H1 (cell line): ENCODE measurements at regions not wholly inside any gene's neighbourhood (a gene's known extent, or its start where the extent isn't known, plus 50 kb on each side); places are given as distances from the start of the nearest gene placed in this dataset.

Experiments used
- CTCF ChIA-PET: fragments of 300-600 bp; sonication (Branson Sonifier 250); formaldehyde crosslinking; loops from one replicate; lab custom pipeline; 2021; ENCODE audit not compliant: partially characterized antibody; lab: Charles Lee
- POLR2A ChIA-PET: fragments of 300-600 bp; sonication (Branson Sonifier 250); formaldehyde crosslinking; loops from one replicate; lab custom pipeline; 2021; ENCODE audit warnings: inconsistent platforms; ENCODE audit not compliant: partially characterized antibody; lab: Charles Lee
- DNase-seq, 2 experiments: peaks; one replicate each; pipeline versions ENCODE4 v3.0.0 to v3.0.0-alpha.2; 2010 to 2022; ENCODE audit warnings: low spot score in 2 of 2, low read depth in 1 of 2, mixed read lengths in 1 of 2
- FAIRE-seq: peaks from 2 replicates; lab custom pipeline; 2011; peaks lifted over from hg19 to GRCh38; lab: Jason Lieb, UNC
- H2AFZ ChIP-seq: 2 replicates; pipeline ENCODE4 v1.8.1; 2012; ENCODE audit warnings: low read length, inconsistent platforms
- H2AK5ac ChIP-seq: 2 replicates; pipeline ENCODE4 v1.6.1; 2013; ENCODE audit warnings: low read depth, low read length
- H2BK120ac ChIP-seq: replicated peaks from 2 replicates; pipeline ENCODE3; 2013; ENCODE audit warnings: low read depth, low read length, inconsistent platforms
- H2BK12ac ChIP-seq: 2 replicates; pipeline ENCODE4 v1.6.1; 2013; ENCODE audit warnings: low read depth, low read length
- H2BK15ac ChIP-seq: 2 replicates; pipeline ENCODE4 v1.6.1; 2013; ENCODE audit warnings: low read length
- H2BK20ac ChIP-seq: 2 replicates; pipeline ENCODE4 v1.6.1; 2013; ENCODE audit warnings: low read length
- H2BK5ac ChIP-seq: 2 replicates; pipeline ENCODE4 v1.6.1; 2013; ENCODE audit warnings: low read depth, low read length
- H3K14ac ChIP-seq: 2 replicates; pipeline ENCODE4 v1.6.1; 2013; ENCODE audit warnings: inconsistent platforms; ENCODE audit not compliant: insufficient read length
- H3K18ac ChIP-seq: 2 replicates; pipeline ENCODE4 v1.6.1; 2013; ENCODE audit warnings: low read length; ENCODE audit errors: extremely low read depth
- H3K23ac ChIP-seq: 2 replicates; pipeline ENCODE4 v1.6.1; 2013; ENCODE audit warnings: inconsistent platforms; ENCODE audit not compliant: insufficient read length
- H3K23me2 ChIP-seq: 2 replicates; pipeline ENCODE4 v1.6.1; 2013; ENCODE audit warnings: low read depth, low read length
- H3K27ac ChIP-seq: 2 replicates; pipeline ENCODE4 v1.6.1; 2011; ENCODE audit warnings: low read depth, low read length, inconsistent platforms
- H3K27me3 ChIP-seq, 4 experiments: replicated peaks in 1 of 4; 1 replicate in 1 of 4; 2 replicates in 3 of 4; pipeline versions ENCODE4 v1.6.1 to v1.8.1; 2011 to 2013; ENCODE audit warnings: low read length in 3 of 4, mild to moderate bottlenecking in 3 of 4, inconsistent platforms in 2 of 4, mixed read lengths in 2 of 4, moderate library complexity in 1 of 4; ENCODE audit not compliant: control insufficient read depth in 3 of 4, insufficient read depth in 3 of 4; ENCODE audit errors: extremely low read depth in 1 of 4
- H3K36me3 ChIP-seq, 4 experiments: 2 replicates each; pipeline versions ENCODE4 v1.6.1 to v1.8.1; 2011 to 2013; ENCODE audit warnings: mild to moderate bottlenecking in 4 of 4, low read length in 3 of 4, moderate library complexity in 2 of 4, control low read depth in 1 of 4, inconsistent platforms in 1 of 4; ENCODE audit not compliant: insufficient read depth in 4 of 4, control insufficient read depth in 2 of 4
- H3K4ac ChIP-seq: replicated peaks from 2 replicates; pipeline ENCODE3; 2013; ENCODE audit warnings: low read length, low read depth, mixed read lengths, inconsistent platforms; ENCODE audit not compliant: insufficient read length
- H3K4me1 ChIP-seq, 4 experiments: replicated peaks in 1 of 4; 1 replicate in 1 of 4; 2 replicates in 3 of 4; pipeline versions ENCODE4 v1.6.1 to v1.8.1; 2011 to 2013; ENCODE audit warnings: low read length in 3 of 4, inconsistent platforms in 2 of 4, mixed read lengths in 1 of 4; ENCODE audit not compliant: insufficient read depth in 4 of 4, control insufficient read depth in 3 of 4
- H3K4me2 ChIP-seq, 2 experiments: 2 replicates each; pipeline versions ENCODE4 v1.6.1 to v1.8.1; 2011 to 2013; ENCODE audit warnings: low read depth in 2 of 2, low read length in 2 of 2, control low read depth in 1 of 2, inconsistent platforms in 1 of 2, mild to moderate bottlenecking in 1 of 2; ENCODE audit not compliant: insufficient read depth in 1 of 2
- H3K4me3 ChIP-seq, 4 experiments: fragments of 200-600, 300-600 bp in 1 of 4; sonication (generic), shearing (Covaris generic), sonication (Bioruptor Twin) in 1 of 4; 2 replicates each; pipeline versions ENCODE4 v1.5.1 to v1.8.1; 2011 to 2016; ENCODE audit warnings: low read length in 4 of 4, low read depth in 3 of 4, control low read depth in 2 of 4, inconsistent platforms in 2 of 4, mild to moderate bottlenecking in 2 of 4, mixed read lengths in 1 of 4, moderate library complexity in 1 of 4; ENCODE audit not compliant: insufficient read depth in 2 of 4; ENCODE audit errors: extremely low read depth in 1 of 4
- H3K56ac ChIP-seq: replicated peaks from 2 replicates; pipeline ENCODE3; 2013; ENCODE audit warnings: low read depth, mild to moderate bottlenecking, mixed read lengths, low read length, inconsistent platforms; ENCODE audit not compliant: insufficient read length
- H3K79me1 ChIP-seq: 2 replicates; pipeline ENCODE4 v1.6.1; 2013; ENCODE audit warnings: low read depth, low read length, control low read depth
- H3K79me2 ChIP-seq, 2 experiments: 2 replicates each; pipeline versions ENCODE4 v1.6.1 to v1.8.1; 2012 to 2013; ENCODE audit warnings: low read length in 2 of 2, mild to moderate bottlenecking in 2 of 2, inconsistent platforms in 1 of 2; ENCODE audit not compliant: insufficient read depth in 2 of 2, control insufficient read depth in 1 of 2
- H3K9ac ChIP-seq, 4 experiments: replicated peaks in 1 of 4; 1 replicate in 1 of 4; 2 replicates in 3 of 4; pipeline versions ENCODE4 v1.6.1 to v1.8.1; 2011 to 2013; ENCODE audit warnings: low read depth in 3 of 4, low read length in 3 of 4, control low read depth in 2 of 4, mild to moderate bottlenecking in 2 of 4, moderate library complexity in 2 of 4, inconsistent platforms in 1 of 4; ENCODE audit errors: extremely low read depth in 1 of 4
- H3K9me3 ChIP-seq, 2 experiments: 2 replicates each; pipeline versions ENCODE4 v1.6.1 to v1.8.1; 2012 to 2013; ENCODE audit warnings: mild to moderate bottlenecking in 2 of 2, moderate library complexity in 2 of 2, control low read depth in 1 of 2, inconsistent platforms in 1 of 2, low read depth in 1 of 2, low read length in 1 of 2, mixed read lengths in 1 of 2; ENCODE audit not compliant: insufficient read depth in 2 of 2
- H4K20me1 ChIP-seq, 2 experiments: replicated peaks in 1 of 2; 2 replicates each; pipeline versions ENCODE3 to v1.8.1; 2011 to 2013; ENCODE audit warnings: inconsistent platforms in 2 of 2, low read length in 2 of 2, mild to moderate bottlenecking in 1 of 2; ENCODE audit not compliant: insufficient read depth in 2 of 2, control insufficient read depth in 1 of 2
- H4K5ac ChIP-seq: 2 replicates; pipeline ENCODE4 v1.6.1; 2013; ENCODE audit warnings: low read length, low read depth, mixed read lengths, inconsistent platforms; ENCODE audit not compliant: insufficient read length
- H4K8ac ChIP-seq: 2 replicates; pipeline ENCODE4 v1.8.0; 2013; ENCODE audit warnings: mild to moderate bottlenecking, moderate library complexity, low read length, inconsistent platforms; ENCODE audit not compliant: insufficient read depth; ENCODE audit errors: extremely low read depth
- H4K91ac ChIP-seq: replicated peaks from 2 replicates; pipeline ENCODE3; 2013; ENCODE audit warnings: low read length, mixed read lengths, inconsistent platforms; ENCODE audit not compliant: insufficient read length
- ASH2L ChIP-seq: fragments of 200-600, 300-600 bp; sonication (generic); IDR thresholded peaks from one replicate; pipeline ENCODE4 v1.7.1; 2017; ENCODE audit warnings: low read length
- CBX5 ChIP-seq: fragments of 300-800, 300-1000 bp; sonication (generic); IDR thresholded peaks from 2 replicates; pipeline ENCODE4 v1.7.1; 2016; ENCODE audit warnings: antibody characterized with exemption, low read length, low read depth
- JUN ChIP-seq: IDR thresholded peaks from 2 replicates; pipeline ENCODE4 v1.6.1; 2011; ENCODE audit warnings: low read depth, mild to moderate bottlenecking, improper control_type of control experiment, low read length
- KDM4A ChIP-seq: IDR thresholded peaks from one replicate; pipeline ENCODE4 v1.7.1; 2012; ENCODE audit warnings: low read depth, mild to moderate bottlenecking, moderate library complexity, low read length, inconsistent platforms; ENCODE audit not compliant: severe bottlenecking
- SAP30 ChIP-seq: fragments of 300-600 bp; sonication (generic); IDR thresholded peaks from 2 replicates; pipeline ENCODE4 v1.7.1; 2012; ENCODE audit warnings: low read length, moderate library complexity, mild to moderate bottlenecking, inconsistent platforms; ENCODE audit not compliant: insufficient read depth, insufficient replicate concordance
- SIRT6 ChIP-seq: IDR thresholded peaks from one replicate; pipeline ENCODE4 v1.7.1; 2012; ENCODE audit warnings: low read length, inconsistent platforms
- TAF1 ChIP-seq: IDR thresholded peaks from 2 replicates; pipeline ENCODE4 v1.6.1; 2011; ENCODE audit warnings: mild to moderate bottlenecking, low read depth, low read length
- WGBS, 2 experiments: shearing (Covaris generic) in 1 of 2; methylation state at CpG; one replicate each; pipeline versions ENCODE4 v1.1.6 to v1.1.7; 2013 to 2015; ENCODE audit warnings: low lambda C conversion rate in 2 of 2, mixed read lengths in 2 of 2, inconsistent platforms in 1 of 2, low coverage in 1 of 2, missing lambda C conversion rate in 1 of 2; ENCODE audit not compliant: insufficient replicate concordance in 2 of 2, insufficient coverage in 1 of 2, insufficient read length in 1 of 2; ENCODE audit errors: extremely low coverage in 1 of 2, missing lambda C conversion rate in 1 of 2; 5-methylcytosine and 5-hydroxymethylcytosine counted together

GRCh38 chr16:5704271-5704670 is 606.7 kb upstream of the EEF2KMT start:
- no peak overlapping the region for H2BK120ac ChIP-seq
- H2AK5ac ChIP-seq, result no peak overlapping the region
- H3K18ac ChIP-seq, result no peak overlapping the region
- no peaks in the 10 kb centered on the region for H3K9me3 ChIP-seq
- ChIA-PET CTCF (no interaction called here), POLR2A (no interaction called here)
- no peak overlapping the region for H3K4ac ChIP-seq
- no peaks in the 10 kb centered on the region for H3K23me2 ChIP-seq
- H3K23ac ChIP-seq, result no peak overlapping the region
- H3K79me1 ChIP-seq, result no peaks in the 10 kb centered on the region
- no peak overlapping the region for H3K14ac ChIP-seq
- H3K36me3 ChIP-seq, result no peaks in the 10 kb centered on the region
- H2BK15ac ChIP-seq, result no peak overlapping the region
- no peak overlapping the region for H2BK12ac ChIP-seq
- H3K4me3 ChIP-seq, result no peak overlapping the region
- FAIRE-seq (no peak), DNase-seq (no peak)
- no peak overlapping the region for H2BK5ac ChIP-seq
- no peak overlapping the region for H2AFZ ChIP-seq
- no peaks in the 10 kb centered on the region for H3K27me3 ChIP-seq
- H3K4me1 ChIP-seq, result no peaks in the 10 kb centered on the region
- H3K79me2 ChIP-seq, result no peaks in the 10 kb centered on the region
- WGBS, 2 experiments, result 90% methylated on average over 4 of the region's 4 CpGs; no CpG with 5 or more reads in 1 of the 2 experiments
- no peak overlapping the region for H4K8ac ChIP-seq
- H2BK20ac ChIP-seq, result no peak overlapping the region
- TF ChIP-seq TAF1, result no peak
- TF ChIP-seq JUN, result no peak
- TF ChIP-seq ASH2L, result no peak
- TF ChIP-seq SAP30, result no peak
- no peak for TF ChIP-seq KDM4A
- TF ChIP-seq SIRT6, result no peak
- TF ChIP-seq CBX5, result no peak
- no peaks in the 10 kb centered on the region for H4K20me1 ChIP-seq
- no peak overlapping the region for H3K4me2 ChIP-seq
- no peak overlapping the region for H3K56ac ChIP-seq
- H4K91ac ChIP-seq, result no peak overlapping the region
- no peak overlapping the region for H3K9ac ChIP-seq
- H4K5ac ChIP-seq, result no peak overlapping the region
- H3K27ac ChIP-seq, result no peak overlapping the region
